Activated CD4-positive, alpha-beta T cell treated with anti-CD3 and anti-CD28 coated beads for 48 hours (primary cell): ENCODE measurements at regions not wholly inside any gene's neighbourhood (a gene's known extent, or its start where the extent isn't known, plus 50 kb on each side); places are given as distances from the start of the nearest gene placed in this dataset.

Experiments
- DNase-seq: peaks from one replicate; pipeline ENCODE4 v3.0.0-alpha.2; 2020

DNA sequence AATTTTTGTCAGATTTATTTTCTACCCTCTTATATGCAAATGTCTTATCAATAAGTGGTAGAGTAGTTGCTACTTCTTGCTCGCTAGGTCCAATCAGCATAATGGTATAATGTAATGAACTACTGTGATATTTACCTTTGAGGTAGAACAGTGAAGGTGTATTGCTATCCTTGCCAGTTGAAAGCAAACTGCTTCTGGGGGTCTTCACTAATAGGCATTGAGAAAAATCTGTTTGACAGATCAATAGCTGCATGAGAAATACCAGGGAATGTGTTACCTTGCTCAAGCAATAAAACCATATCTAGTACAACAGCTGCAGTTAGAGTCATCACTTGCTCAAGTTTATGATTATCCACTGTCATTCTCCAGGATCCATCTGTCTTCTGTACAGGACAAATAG is 50.1 kb upstream of the EFEMP1 start:
- no peak for DNase-seq

GRCh38 chr2:55976681-55977080 is 53.1 kb upstream of the EFEMP1 start:
- DNase-seq: no peak

GRCh38 chr2:55985406-55985805 is 61.8 kb upstream of the EFEMP1 start:
- DNase-seq: no peak

- DNase-seq: no peak
Measured at GRCh38 chr2:55986001-55986400, 62.4 kb upstream of the EFEMP1 start.

DNA sequence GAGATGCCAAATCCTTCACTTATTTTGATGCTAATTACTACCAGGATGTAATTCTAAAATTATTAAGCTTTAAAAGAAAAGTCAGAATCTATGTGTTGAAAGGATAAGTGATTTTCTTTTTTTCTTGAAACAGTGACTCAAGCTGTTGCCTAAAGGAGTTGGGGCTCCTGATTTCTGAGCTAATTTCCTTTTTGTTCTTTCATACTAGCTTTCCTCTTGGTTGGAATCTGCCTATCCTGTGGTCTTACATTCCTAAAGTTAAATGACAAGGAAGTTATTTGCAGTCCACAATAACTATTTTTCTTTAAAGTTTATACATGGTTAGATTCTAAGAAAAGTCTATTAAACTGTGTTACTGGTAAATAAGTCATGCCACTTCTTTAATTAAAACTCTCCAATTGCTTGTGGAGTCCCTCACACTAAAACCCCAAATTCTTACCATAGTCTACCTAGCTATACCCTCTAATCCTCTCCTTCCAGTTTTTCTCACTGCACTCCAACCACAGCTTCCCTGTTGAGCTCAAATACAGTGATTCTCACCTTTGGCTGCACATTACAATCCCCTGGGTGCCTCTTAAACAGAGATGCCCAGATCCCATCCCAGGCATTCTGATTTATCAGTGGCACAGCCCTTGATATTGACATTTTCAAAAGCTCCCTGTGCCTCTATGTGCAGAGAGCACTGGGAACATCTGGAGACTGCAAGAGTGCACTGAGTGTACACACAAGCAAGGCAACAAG is 63.3 kb upstream of the EFEMP1 start:
- DNase-seq: no peak

GRCh38 chr2:55989405-55989804 is 65.8 kb upstream of the EFEMP1 start:
- DNase-seq: no peak

DNA sequence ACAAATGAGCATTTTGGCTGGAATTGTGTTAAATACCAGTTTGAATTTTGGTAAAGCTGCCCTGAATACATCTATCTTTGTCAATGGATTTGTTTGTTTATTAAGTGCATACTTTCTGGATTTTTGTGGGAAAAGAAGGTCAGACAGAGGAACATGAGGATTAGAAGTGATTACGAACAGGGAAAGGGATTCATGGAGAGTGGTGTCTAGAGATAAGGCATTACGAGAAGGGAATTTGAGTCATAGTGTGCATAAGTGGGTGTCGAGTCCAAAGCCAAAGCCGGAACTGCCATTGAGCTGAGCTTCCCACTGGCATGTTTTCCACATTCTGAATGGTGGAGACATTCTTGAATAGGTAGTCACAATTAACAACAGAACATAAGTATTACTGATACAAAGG is 68.9 kb upstream of the EFEMP1 start:
- DNase-seq: no peak

- DNase-seq: no peak
Measured at GRCh38 chr2:55993685-55994084, 70.1 kb upstream of the EFEMP1 start.

DNA sequence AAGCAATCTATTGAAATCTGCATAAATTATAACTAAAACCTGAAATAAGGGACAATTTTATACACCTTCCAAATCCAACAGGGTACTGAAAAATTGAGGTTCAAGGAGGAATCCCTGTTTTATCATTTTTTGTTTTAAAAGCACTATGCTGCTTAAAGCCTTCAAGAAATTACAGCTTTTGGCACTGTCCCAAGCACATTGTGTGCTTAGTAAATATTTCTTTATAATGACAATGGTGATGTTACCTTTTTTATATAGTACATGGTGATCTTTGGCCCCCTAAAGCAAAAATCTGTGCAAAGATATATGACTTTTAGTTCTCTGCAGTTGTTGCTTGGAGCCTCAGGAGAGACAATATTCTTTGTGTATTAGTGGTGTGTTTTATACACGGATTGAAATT is 71.6 kb upstream of the EFEMP1 start:
- DNase-seq: no peak

- DNase-seq: no peak
Measured at GRCh38 chr2:55995902-55996301, 72.3 kb upstream of the EFEMP1 start.

- no peak for DNase-seq
Measured at GRCh38 chr2:55999231-55999630, 75.6 kb upstream of the EFEMP1 start.

- no peak for DNase-seq
Measured at GRCh38 chr2:55999790-56000189, 76.2 kb upstream of the EFEMP1 start.

GRCh38 chr2:56001947-56002346 is 78.4 kb upstream of the EFEMP1 start:
- no peak for DNase-seq

DNA sequence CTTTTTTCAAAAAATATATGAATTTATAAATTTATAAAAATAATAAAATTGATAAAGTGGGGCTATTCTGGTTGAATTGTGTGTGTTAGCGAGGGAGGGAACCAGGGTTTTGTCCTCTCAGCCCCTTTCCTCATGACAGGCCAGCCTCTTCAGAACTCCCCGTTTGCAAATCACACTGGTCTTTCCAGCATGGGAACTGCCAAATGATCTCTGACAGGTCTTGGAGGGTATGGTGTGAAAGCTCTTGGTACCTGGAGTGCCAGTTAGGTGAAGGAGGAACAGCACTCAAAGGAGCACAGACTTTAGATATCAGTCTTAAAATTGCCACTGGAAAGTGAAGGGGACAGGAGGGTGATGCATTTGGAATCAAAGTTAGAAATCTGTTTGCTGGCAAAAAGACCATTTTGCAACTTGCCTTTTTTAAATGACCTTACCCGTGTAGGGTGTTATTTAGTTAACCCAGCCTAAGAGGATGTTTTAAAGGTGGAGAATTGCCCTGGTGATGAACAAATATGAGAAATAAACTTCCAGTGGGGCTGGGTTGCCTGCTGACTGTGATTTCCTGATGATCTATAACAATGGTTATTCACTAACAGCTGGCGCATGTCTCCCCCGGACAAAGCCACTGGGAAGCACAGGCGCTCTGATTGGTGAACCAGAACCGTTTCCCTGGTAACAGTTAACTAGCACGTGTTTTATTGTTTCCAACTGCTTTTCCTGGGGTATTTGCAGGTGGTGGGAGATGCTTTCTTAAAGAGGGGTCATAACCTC is 85.3 kb upstream of the EFEMP1 start:
- no peak for DNase-seq

- no peak for DNase-seq
Measured at GRCh38 chr2:56009758-56010458, 86.3 kb upstream of the EFEMP1 start.

- DNase-seq: no peak
Measured at GRCh38 chr2:56011624-56012023, 88.0 kb upstream of the EFEMP1 start.

DNA sequence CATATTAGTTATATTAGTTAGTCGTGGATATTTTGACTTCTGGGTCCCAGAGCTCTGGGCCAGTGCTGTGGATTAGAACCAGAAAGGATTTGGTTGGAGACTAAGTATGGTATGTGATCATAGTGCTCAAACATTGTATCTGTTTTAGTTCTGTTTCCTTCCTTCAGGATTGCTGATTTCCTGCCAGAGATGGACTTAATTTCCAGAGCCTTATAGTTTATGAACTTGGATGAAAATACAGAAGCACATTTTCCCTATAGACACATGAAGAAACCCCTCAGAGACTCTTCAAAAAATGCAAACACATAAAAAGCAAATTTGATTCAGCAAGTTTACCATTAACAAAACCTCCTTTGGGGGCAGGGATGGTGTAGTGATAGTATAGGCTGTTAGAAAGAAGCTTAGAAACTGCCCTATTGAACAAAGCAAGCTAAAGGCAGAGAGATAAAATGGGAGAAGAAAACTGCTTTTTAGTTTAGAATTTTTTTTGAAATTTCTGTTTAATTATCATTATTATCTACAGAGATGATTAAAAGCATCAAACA is 88.7 kb upstream of the EFEMP1 start:
- no peak for DNase-seq

DNA sequence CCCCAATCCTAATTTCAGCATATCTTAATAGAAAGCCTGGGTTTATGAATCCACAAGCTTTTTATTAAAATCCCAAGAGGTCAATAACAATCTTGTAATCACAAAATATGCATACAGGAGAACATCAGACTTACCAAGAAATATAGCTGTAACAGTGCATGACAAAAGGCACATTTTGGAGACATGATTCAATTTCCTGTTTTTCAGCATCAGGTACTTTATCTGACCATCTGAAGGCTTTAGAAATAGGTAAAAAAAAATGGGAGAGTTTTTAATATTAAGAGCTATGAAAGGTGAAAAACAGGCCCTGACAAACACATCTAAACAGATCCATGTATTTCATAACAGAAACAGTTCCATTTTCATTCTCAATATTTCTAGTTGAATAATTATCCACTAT is 89.9 kb upstream of the EFEMP1 start:
- no peak for DNase-seq

DNA sequence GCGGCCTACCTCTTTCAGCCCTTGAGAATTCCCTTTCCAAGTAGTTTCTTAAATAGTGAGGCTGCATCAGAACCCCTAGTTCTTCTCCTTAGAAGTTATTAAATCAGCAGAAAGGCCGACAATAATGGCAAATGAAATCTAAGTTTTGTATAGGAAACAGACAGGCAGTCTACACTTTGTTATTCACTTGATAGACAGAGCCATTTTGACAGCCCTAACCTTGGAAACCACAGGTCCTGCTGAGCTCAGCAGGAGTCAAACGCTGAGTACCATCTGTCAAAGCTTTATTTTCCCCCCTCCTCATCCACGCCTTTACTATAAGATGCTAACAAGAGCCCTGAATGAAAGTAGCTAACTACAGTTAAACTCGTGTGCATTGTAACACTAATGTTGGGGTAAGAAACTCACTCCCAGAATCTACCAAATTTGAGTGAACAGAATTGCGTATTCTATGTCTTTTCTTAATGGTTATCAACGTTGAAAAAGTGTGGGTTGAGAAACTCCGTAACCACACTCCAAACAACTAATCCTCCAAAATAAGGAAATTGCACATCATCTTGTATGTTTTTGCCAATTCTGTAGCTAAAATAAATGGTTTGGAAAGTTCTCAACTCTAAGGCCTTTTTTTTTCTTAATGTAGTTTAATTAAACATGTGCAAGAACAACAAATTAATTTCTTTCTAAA is 90.6 kb upstream of the EFEMP1 start:
- no peak for DNase-seq

DNA sequence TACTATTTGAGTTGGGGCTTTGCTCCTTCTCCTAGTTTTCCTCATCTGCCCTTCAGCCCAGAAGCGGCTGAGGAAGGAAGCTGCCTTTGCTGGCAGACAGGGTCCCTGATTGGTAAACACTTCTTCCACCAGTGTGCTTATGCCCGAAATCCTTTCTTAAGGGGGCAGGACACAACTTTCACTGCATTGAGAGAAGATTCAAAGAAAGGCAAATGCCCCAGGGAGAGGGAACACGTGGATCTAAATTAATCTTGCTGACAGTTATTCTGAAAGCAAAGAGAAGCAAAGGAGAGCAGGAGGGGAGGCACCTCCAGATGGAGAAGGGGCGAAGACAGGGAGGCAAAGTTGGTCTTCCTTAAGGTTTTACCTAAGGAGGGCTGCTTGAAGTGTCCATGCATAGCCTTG is 92.1 kb upstream of the EFEMP1 start:
- no peak for DNase-seq

DNA sequence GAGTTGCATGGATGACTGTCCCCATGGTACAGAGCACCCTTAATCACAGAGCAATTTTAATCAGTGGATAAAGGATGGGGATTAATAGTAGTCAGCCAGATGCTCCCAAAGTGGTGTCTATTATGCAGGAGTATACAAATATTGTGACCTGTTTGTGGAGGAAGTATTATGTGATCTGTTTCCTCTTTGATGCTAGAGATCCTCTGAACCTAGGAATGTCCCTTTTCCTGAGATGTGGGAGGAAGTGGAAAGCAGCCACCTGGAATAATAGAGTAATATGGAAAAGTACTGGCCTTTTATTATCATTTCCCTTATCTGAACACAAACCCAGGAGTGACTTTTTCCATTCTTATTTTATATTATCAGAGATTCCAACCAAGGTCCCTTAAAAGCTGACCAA is 94.2 kb upstream of the EFEMP1 start:
- no peak for DNase-seq

GRCh38 chr2:56018267-56018666 is 94.7 kb upstream of the EFEMP1 start:
- no peak for DNase-seq

DNA sequence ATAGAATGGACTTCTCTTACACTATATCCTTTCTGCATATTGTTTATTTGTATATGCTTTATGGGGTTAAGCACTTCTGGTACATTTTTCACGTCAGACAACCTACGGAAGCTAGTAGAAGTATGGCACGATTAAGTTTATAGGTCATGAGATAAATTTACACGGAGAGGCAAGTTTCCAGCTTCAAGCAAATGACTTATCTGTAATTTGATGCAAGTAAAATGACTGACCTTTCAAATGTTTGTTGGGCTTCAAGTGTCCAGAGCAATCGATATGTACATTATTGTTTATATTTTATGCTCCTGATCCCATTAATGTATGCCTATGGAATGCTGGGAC is 97.5 kb upstream of the EFEMP1 start:
- DNase-seq: no peak
